Left renal pelvis (tissue), 4 donors: ENCODE measurements at regions not wholly inside any gene's neighbourhood (a gene's known extent, or its start where the extent isn't known, plus 50 kb on each side); places are given as distances from the start of the nearest gene placed in this dataset.

Experiments
- DNase-seq, 4 donors: peaks; one replicate each; pipeline ENCODE4 v3.0.0-alpha.2; 2013; ENCODE audit warnings: low read depth in 4 of 4, low spot score in 3 of 4

- DNase-seq = no peak
These were observed 314.2 kb downstream of the CDC5L start for GRCh38 chr6:44701637-44702101.

GRCh38 chr6:44702292-44702691, 314.8 kb downstream of the CDC5L start:
- no peak for DNase-seq

- DNase-seq = no peak
These were observed 317.0 kb downstream of the CDC5L start for GRCh38 chr6:44704240-44705150.

GRCh38 chr6:44705596-44705995, 318.1 kb downstream of the CDC5L start:
- no peak for DNase-seq

- no peak for DNase-seq
These were observed 318.5 kb downstream of the CDC5L start for GRCh38 chr6:44706011-44706410.

- DNase-seq = no peak
These were observed 320.7 kb downstream of the CDC5L start for GRCh38 chr6:44708208-44708607.

- no peak for DNase-seq
These were observed 325.0 kb downstream of the CDC5L start for GRCh38 chr6:44712353-44713111.

GRCh38 chr6:44715188-44715587, 327.7 kb downstream of the CDC5L start:
- no peak for DNase-seq

GRCh38 chr6:44715925-44716324, 328.4 kb downstream of the CDC5L start:
- no peak for DNase-seq

- DNase-seq = no peak
These were observed 329.9 kb downstream of the CDC5L start for GRCh38 chr6:44717431-44717830.

- DNase-seq = no peak
These were observed 334.6 kb downstream of the CDC5L start for GRCh38 chr6:44721954-44722578.

- DNase-seq = no peak
These were observed 335.2 kb downstream of the CDC5L start for GRCh38 chr6:44722736-44723135.

GRCh38 chr6:44723439-44724197, 336.1 kb downstream of the CDC5L start:
- no peak for DNase-seq

GRCh38 chr6:44725070-44725469, 337.6 kb downstream of the CDC5L start:
- no peak for DNase-seq

- DNase-seq = no peak
These were observed 340.4 kb downstream of the CDC5L start for GRCh38 chr6:44727651-44728630.

- no peak for DNase-seq
These were observed 343.4 kb downstream of the CDC5L start for GRCh38 chr6:44730771-44731391.

- no peak for DNase-seq
These were observed 344.1 kb downstream of the CDC5L start for GRCh38 chr6:44731485-44732095.

GRCh38 chr6:44732243-44732642, 344.7 kb downstream of the CDC5L start:
- DNase-seq = no peak
